ENCODE measurements at regions not wholly inside any gene's neighbourhood (a gene's known extent, or its start where the extent isn't known, plus 50 kb on each side); places are given as distances from the start of the nearest gene placed in this dataset.
A peak's percentile ranks its signal among the peaks of the same experiment; 100 is the strongest.

- DNase-seq: no peak
Measured at GRCh38 chr2:24439971-24440340, 51.1 kb upstream of the NCOA1 start.

GRCh38 chr2:24439280-24439970, 51.6 kb upstream of the NCOA1 start:
- DNase-seq: no peak

GRCh38 chr2:24438106-24438505, 52.9 kb upstream of the NCOA1 start:
- no peak for DNase-seq

GRCh38 chr2:24435391-24436316, 55.4 kb upstream of the NCOA1 start:
- DNase-seq: no peak

- DNase-seq: no peak
Measured at GRCh38 chr2:24434541-24434940, 56.5 kb upstream of the NCOA1 start.

GRCh38 chr2:24432735-24433134, 58.3 kb upstream of the NCOA1 start:
- DNase-seq: no peak

GRCh38 chr2:24432121-24432520, 58.9 kb upstream of the NCOA1 start:
- no peak for DNase-seq

- DNase-seq: no peak
Measured at GRCh38 chr2:24429197-24430074, 61.6 kb upstream of the NCOA1 start.

GRCh38 chr2:24424387-24424786, 64.1 kb upstream of the ITSN2 start:
- DNase-seq: no peak

- DNase-seq: no peak
Measured at GRCh38 chr2:24423095-24423494, 62.8 kb upstream of the ITSN2 start.

GRCh38 chr2:24421668-24422067, 61.3 kb upstream of the ITSN2 start:
- DNase-seq: peak; percentile 47

- no peak for DNase-seq
Measured at GRCh38 chr2:24420373-24420772, 60.0 kb upstream of the ITSN2 start.

GRCh38 chr2:24418166-24418841, 58.0 kb upstream of the ITSN2 start:
- no peak for DNase-seq

GRCh38 chr2:24412812-24413211, 52.5 kb upstream of the ITSN2 start:
- DNase-seq: no peak

- DNase-seq: no peak
Measured at GRCh38 chr2:24411488-24412151, 51.3 kb upstream of the ITSN2 start.

- no peak for DNase-seq
Measured at GRCh38 chr2:24410976-24411375, 50.6 kb upstream of the ITSN2 start.

- peak; percentile 46 for DNase-seq
Measured at GRCh38 chr2:24409700-24410556, 49.6 kb upstream of the ITSN2 start.
